HepG2 (cell line): ENCODE measurements at regions not wholly inside any gene's neighbourhood (a gene's known extent, or its start where the extent isn't known, plus 50 kb on each side); places are given as distances from the start of the nearest gene placed in this dataset.

Source experiments
- ATAC-seq: fragments of 200-7000 bp; cut with Tn5 transposase; 3 replicates; pipeline ENCODE4 v1.9.1; 2020; ENCODE audit warnings: mild to moderate bottlenecking, moderate library complexity
- BruUV-seq: library from RNA; stranded (reverse); fragments of 400-500 nt; replicated peaks from 2 replicates; lab custom pipeline; 2021; lab: Mats Ljungman, UMichigan
- CTCF ChIA-PET: fragments of 300-600 bp; formaldehyde crosslinking; extraction: SDS; loops from one replicate; lab custom pipeline; 2021; ENCODE audit warnings: low total read pairs, inconsistent platforms, low intra/inter-chr PET ratio; lab: Yijun Ruan, JAX
- POLR2A ChIA-PET: fragments of 350-600 bp; sonication (Branson Sonifier 250); formaldehyde crosslinking; loops from one replicate; lab custom pipeline; 2020; ENCODE audit warnings: antibody characterized with exemption, inconsistent platforms; lab: Yijun Ruan, JAX
- DNase-seq: peaks from one replicate; pipeline ENCODE4 v3.0.0-alpha.2; 2015; ENCODE audit warnings: low spot score
- FAIRE-seq: peaks from 3 replicates; lab custom pipeline; 2011; peaks lifted over from hg19 to GRCh38; lab: Jason Lieb, UNC
- H2AFZ ChIP-seq: one replicate; pipeline ENCODE4 v1.6.1; 2011; ENCODE audit warnings: low read length, inconsistent platforms
- H3K27ac ChIP-seq: fragments of 300-600 bp; 3 replicates; pipeline ENCODE4 v1.8.0; 2011; ENCODE audit warnings: mixed run types, mild to moderate bottlenecking, mixed read lengths, low read length, inconsistent platforms; ENCODE audit not compliant: insufficient read depth; ENCODE audit errors: extremely low read length
- H3K27me3 ChIP-seq, 2 experiments: fragments of 200-600 bp in 1 of 2; 2 replicates in 1 of 2; 3 replicates in 1 of 2; pipeline versions ENCODE4 v1.6.0 to v1.8.0; 2011; ENCODE audit warnings: low read length in 2 of 2, mild to moderate bottlenecking in 2 of 2, moderate library complexity in 2 of 2, inconsistent platforms in 1 of 2; ENCODE audit not compliant: insufficient read depth in 2 of 2, control insufficient read depth in 1 of 2
- H3K36me3 ChIP-seq, 2 experiments: fragments of 200-600 bp in 1 of 2; replicated peaks in 1 of 2; 2 replicates in 1 of 2; 3 replicates in 1 of 2; pipeline versions ENCODE4 v1.5.1 to v1.8.0; 2011; ENCODE audit warnings: low read length in 2 of 2, inconsistent platforms in 1 of 2; ENCODE audit not compliant: insufficient read depth in 2 of 2, control insufficient read depth in 1 of 2
- H3K4me1 ChIP-seq: 2 replicates; pipeline ENCODE4 v1.5.1; 2012; ENCODE audit warnings: low read length, inconsistent platforms; ENCODE audit not compliant: insufficient read depth
- H3K4me2 ChIP-seq: 2 replicates; pipeline ENCODE4 v1.6.0; 2011; ENCODE audit warnings: low read depth, low read length, inconsistent platforms
- H3K4me3 ChIP-seq, 3 experiments: fragments of 200-600 bp in 1 of 3; sonication (generic), shearing (Covaris generic) in 1 of 3; replicated peaks in 1 of 3; 2 replicates each; pipeline ENCODE4 v1.5.1; 2011 to 2016; ENCODE audit warnings: low read length in 3 of 3, inconsistent platforms in 2 of 3, low read depth in 2 of 3, mild to moderate bottlenecking in 2 of 3, control low read depth in 1 of 3, mixed read lengths in 1 of 3; ENCODE audit not compliant: insufficient read depth in 1 of 3
- H3K79me2 ChIP-seq: one replicate; pipeline ENCODE4 v1.6.1; 2011; ENCODE audit warnings: low read length, inconsistent platforms; ENCODE audit not compliant: insufficient read depth
- H3K9ac ChIP-seq: 2 replicates; pipeline ENCODE4 v1.6.0; 2011; ENCODE audit warnings: mild to moderate bottlenecking, low read depth, low read length, inconsistent platforms; ENCODE audit not compliant: insufficient read depth
- H3K9me3 ChIP-seq: 2 replicates; pipeline ENCODE4 v1.5.1; 2012; ENCODE audit warnings: mild to moderate bottlenecking, low read length
- H4K20me1 ChIP-seq: 2 replicates; pipeline ENCODE4 v1.6.0; 2011; ENCODE audit warnings: inconsistent platforms, mild to moderate bottlenecking, low read length, moderate library complexity; ENCODE audit not compliant: insufficient read depth
- ARHGAP35 ChIP-seq: sonication (generic); formaldehyde crosslinking; IDR thresholded peaks from 2 replicates; pipeline ENCODE4 v1.9.0; 2022; ENCODE audit warnings: mild to moderate bottlenecking, inconsistent platforms, moderate library complexity, missing genetic modification reagents, borderline replicate concordance
- FOXP1 ChIP-seq, 2 experiments: fragments of 450-650 bp in 1 of 2; IDR thresholded peaks; 2 replicates each; pipeline ENCODE4 v1.6.1; 2017 to 2018; ENCODE audit warnings: antibody characterized with exemption in 1 of 2
- GABPA ChIP-seq, 2 experiments: IDR thresholded peaks; 2 replicates each; pipeline ENCODE4 v1.6.1; 2011 to 2016; ENCODE audit warnings: low read depth in 2 of 2, low read length in 1 of 2, missing biosample characterization in 1 of 2, missing genetic modification characterization in 1 of 2
- MIER3 ChIP-seq: IDR thresholded peaks from 2 replicates; pipeline ENCODE4 v1.6.1; 2016; ENCODE audit warnings: missing compliant biosample characterization, borderline replicate concordance
- NFRKB ChIP-seq: fragments of 450-650 bp; IDR thresholded peaks from 2 replicates; pipeline ENCODE4 v1.6.1; 2017
- RBFOX2 ChIP-seq: fragments of 200-400 bp; formaldehyde crosslinking; IDR thresholded peaks from 2 replicates; pipeline ENCODE4 v1.6.1; 2017; ENCODE audit warnings: low read depth, mild to moderate bottlenecking, low read length
- RBM39 ChIP-seq: fragments of 200-400 bp; formaldehyde crosslinking; IDR thresholded peaks from one replicate; pipeline ENCODE4 v1.6.1; 2018; ENCODE audit warnings: antibody characterized with exemption, mild to moderate bottlenecking, low read depth, low read length; ENCODE audit not compliant: poor library complexity, severe bottlenecking
- RCOR2 ChIP-seq: IDR thresholded peaks from 2 replicates; pipeline ENCODE4 v1.6.1; 2016; ENCODE audit warnings: missing biosample characterization, missing genetic modification reagents
- RXRA ChIP-seq: sonication (generic); formaldehyde crosslinking; IDR thresholded peaks from 2 replicates; pipeline ENCODE4 v1.5.1; 2020; ENCODE audit warnings: missing genetic modification reagents
- ZNF382 ChIP-seq: sonication (generic); formaldehyde crosslinking; IDR thresholded peaks from 2 replicates; pipeline ENCODE4 v1.5.0; 2020; ENCODE audit warnings: missing genetic modification reagents, mild to moderate bottlenecking, borderline replicate concordance
- WGBS: methylation state at CpG from one replicate; pipeline ENCODE4 v1.1.6; 2017; ENCODE audit warnings: low lambda C conversion rate; 5-methylcytosine and 5-hydroxymethylcytosine counted together
- in situ Hi-C: cut with HindIII; loops from 2 replicates; pipeline ENCODE4 v1.10.0; 2017; ENCODE audit warnings: low pct_unique_long_range_greater_than_20kb; ENCODE audit not compliant: extremely low pct_ligation_motif_present
- intact Hi-C: fragments of 100-400 bp; cut with micrococcal nuclease; formaldehyde crosslinking; loops from one replicate; pipeline ENCODE4 v1.10.0; 2022; ENCODE audit not compliant: unreplicated experiment
- TF ChIP-seq, protein P1 (sequence below): sonication (generic); formaldehyde crosslinking; IDR thresholded peaks from 2 replicates; pipeline ENCODE4 v1.4.0; 2020; ENCODE audit warnings: missing genetic modification reagents
- TF ChIP-seq, protein P2 (sequence below): sonication (generic); formaldehyde crosslinking; IDR thresholded peaks from 2 replicates; pipeline ENCODE4 v1.8.0; 2022; ENCODE audit warnings: missing genetic modification reagents, mild to moderate bottlenecking, moderate library complexity, borderline replicate concordance
- TF ChIP-seq, protein P3 (sequence below): sonication (generic); formaldehyde crosslinking; IDR thresholded peaks from 2 replicates; pipeline ENCODE4 v1.8.0; 2022; ENCODE audit warnings: mild to moderate bottlenecking, missing genetic modification reagents, moderate library complexity
- TF ChIP-seq, protein P4 (sequence below): sonication (generic); formaldehyde crosslinking; IDR thresholded peaks from 2 replicates; pipeline ENCODE4 v1.4.0; 2020; ENCODE audit warnings: missing genetic modification reagents

DNA sequence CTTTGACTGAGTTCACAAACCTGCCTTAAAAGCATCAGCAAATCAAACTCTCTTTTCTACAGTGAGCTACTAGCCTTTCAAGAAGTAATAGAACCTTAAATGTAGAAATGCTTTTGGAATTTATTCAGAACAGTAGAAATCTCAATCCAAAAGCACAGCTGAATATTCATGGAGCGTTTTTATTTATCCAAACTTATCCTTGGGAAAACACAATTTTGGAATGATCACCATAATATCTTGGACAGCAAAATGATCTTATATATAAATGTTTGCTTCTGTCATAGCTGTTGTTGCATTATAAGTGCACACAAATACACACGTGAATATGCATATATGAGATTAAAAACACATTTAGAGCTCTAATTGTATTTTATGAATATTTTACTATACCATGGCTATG is 747.3 kb upstream of the PIK3C3 start (continued):
- no peak for TF ChIP-seq ZNF382 (CRISPR knock-in tag)
- TF ChIP-seq RXRA (CRISPR knock-in tag), result no peak

DNA sequence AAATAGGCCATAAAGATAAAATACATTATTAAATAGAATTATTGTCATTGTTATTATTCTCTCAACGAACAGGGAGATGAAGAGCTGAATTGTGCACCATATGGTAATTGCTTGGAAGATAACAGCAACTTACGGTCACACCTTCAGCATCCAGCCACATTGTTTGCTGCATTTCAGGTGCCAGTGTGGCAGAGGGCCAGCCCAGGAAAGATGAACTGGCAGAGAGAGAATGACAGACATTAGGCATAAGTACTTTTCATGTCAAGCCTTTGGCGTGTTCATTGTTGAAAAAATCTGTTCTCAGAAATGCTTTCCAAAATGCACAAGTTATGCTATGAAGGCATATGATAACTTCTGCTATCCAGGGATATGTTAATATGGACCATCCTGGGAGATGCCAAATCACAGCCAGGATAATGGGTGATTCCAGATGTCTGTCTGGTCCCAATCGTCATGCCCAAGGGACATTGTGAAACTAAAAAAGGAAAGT is 748.6 kb upstream of the PIK3C3 start:
- intact Hi-C loops, result no loop called here
- FAIRE-seq (no peak), ATAC-seq (no peak), DNase-seq (no peak)
- TF ChIP-seq FOXP1 (IDR thresholded peaks at IDR 0.05), result no peak
- no peak for TF ChIP-seq FOXP1 (CRISPR knock-in tag; IDR thresholded peaks at IDR 0.05)
- TF ChIP-seq, protein P1, sequence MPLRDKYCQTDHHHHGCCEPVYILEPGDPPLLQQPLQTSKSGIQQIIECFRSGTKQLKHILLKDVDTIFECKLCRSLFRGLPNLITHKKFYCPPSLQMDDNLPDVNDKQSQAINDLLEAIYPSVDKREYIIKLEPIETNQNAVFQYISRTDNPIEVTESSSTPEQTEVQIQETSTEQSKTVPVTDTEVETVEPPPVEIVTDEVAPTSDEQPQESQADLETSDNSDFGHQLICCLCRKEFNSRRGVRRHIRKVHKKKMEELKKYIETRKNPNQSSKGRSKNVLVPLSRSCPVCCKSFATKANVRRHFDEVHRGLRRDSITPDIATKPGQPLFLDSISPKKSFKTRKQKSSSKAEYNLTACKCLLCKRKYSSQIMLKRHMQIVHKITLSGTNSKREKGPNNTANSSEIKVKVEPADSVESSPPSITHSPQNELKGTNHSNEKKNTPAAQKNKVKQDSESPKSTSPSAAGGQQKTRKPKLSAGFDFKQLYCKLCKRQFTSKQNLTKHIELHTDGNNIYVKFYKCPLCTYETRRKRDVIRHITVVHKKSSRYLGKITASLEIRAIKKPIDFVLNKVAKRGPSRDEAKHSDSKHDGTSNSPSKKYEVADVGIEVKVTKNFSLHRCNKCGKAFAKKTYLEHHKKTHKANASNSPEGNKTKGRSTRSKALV (CRISPR knock-in tag), result no peak
- TF ChIP-seq, protein P2, sequence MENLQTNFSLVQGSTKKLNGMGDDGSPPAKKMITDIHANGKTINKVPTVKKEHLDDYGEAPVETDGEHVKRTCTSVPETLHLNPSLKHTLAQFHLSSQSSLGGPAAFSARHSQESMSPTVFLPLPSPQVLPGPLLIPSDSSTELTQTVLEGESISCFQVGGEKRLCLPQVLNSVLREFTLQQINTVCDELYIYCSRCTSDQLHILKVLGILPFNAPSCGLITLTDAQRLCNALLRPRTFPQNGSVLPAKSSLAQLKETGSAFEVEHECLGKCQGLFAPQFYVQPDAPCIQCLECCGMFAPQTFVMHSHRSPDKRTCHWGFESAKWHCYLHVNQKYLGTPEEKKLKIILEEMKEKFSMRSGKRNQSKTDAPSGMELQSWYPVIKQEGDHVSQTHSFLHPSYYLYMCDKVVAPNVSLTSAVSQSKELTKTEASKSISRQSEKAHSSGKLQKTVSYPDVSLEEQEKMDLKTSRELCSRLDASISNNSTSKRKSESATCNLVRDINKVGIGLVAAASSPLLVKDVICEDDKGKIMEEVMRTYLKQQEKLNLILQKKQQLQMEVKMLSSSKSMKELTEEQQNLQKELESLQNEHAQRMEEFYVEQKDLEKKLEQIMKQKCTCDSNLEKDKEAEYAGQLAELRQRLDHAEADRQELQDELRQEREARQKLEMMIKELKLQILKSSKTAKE (CRISPR knock-in tag), result no peak
- TF ChIP-seq RBFOX2, result no peak
- no peak for TF ChIP-seq MIER3 (CRISPR knock-in tag)
- TF ChIP-seq RCOR2, result no peak
- TF ChIP-seq, protein P3, sequence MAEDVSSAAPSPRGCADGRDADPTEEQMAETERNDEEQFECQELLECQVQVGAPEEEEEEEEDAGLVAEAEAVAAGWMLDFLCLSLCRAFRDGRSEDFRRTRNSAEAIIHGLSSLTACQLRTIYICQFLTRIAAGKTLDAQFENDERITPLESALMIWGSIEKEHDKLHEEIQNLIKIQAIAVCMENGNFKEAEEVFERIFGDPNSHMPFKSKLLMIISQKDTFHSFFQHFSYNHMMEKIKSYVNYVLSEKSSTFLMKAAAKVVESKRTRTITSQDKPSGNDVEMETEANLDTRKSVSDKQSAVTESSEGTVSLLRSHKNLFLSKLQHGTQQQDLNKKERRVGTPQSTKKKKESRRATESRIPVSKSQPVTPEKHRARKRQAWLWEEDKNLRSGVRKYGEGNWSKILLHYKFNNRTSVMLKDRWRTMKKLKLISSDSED (CRISPR knock-in tag), result no peak
- no peak for TF ChIP-seq RBM39
- no peak for TF ChIP-seq GABPA (IDR thresholded peaks at IDR 0.05; ENCODE audit: low read depth, low read length)
- TF ChIP-seq GABPA (CRISPR knock-in tag; IDR thresholded peaks at IDR 0.05; ENCODE audit: low read depth), result no peak
- no peak for TF ChIP-seq ARHGAP35
- TF ChIP-seq NFRKB, result no peak
- TF ChIP-seq, protein P4, sequence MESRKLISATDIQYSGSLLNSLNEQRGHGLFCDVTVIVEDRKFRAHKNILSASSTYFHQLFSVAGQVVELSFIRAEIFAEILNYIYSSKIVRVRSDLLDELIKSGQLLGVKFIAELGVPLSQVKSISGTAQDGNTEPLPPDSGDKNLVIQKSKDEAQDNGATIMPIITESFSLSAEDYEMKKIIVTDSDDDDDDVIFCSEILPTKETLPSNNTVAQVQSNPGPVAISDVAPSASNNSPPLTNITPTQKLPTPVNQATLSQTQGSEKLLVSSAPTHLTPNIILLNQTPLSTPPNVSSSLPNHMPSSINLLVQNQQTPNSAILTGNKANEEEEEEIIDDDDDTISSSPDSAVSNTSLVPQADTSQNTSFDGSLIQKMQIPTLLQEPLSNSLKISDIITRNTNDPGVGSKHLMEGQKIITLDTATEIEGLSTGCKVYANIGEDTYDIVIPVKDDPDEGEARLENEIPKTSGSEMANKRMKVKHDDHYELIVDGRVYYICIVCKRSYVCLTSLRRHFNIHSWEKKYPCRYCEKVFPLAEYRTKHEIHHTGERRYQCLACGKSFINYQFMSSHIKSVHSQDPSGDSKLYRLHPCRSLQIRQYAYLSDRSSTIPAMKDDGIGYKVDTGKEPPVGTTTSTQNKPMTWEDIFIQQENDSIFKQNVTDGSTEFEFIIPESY, result no peak
- POLR2A ChIA-PET, result no interaction called here
- Histone ChIP-seq H3K4me2 (no peak overlapping the region), H3K9ac (no peak overlapping the region), H4K20me1 (no peaks in the 10 kb centered on the region), H3K79me2 (no peaks in the 10 kb centered on the region), H3K4me1 (no peaks in the 10 kb centered on the region), H3K27ac (no peak overlapping the region), H3K4me3 (no peak overlapping the region), H3K27me3 (no peaks in the 10 kb centered on the region), H2AFZ (no peak overlapping the region), H3K9me3 (no peaks in the 10 kb centered on the region), H3K36me3 (no peaks in the 10 kb centered on the region)
- 6% methylated on average over 4 of the region's 4 CpGs for WGBS
- no TSS peak for BruUV-seq
- CTCF ChIA-PET, result no interaction called here
- in situ Hi-C loops, result no loop called here
